Stimulated activated CD4-positive, alpha-beta T cell treated with anti-CD3 and anti-CD28 coated beads, Interleukin-1b, Interleukin-23, amount 100 ng/mL, for 48 hours (primary cell): ENCODE measurements at regions not wholly inside any gene's neighbourhood (a gene's known extent, or its start where the extent isn't known, plus 50 kb on each side); places are given as distances from the start of the nearest gene placed in this dataset.
"Not testable (repeated sequence)": the region's sequence is repeated elsewhere in the genome, so short reads cannot be mapped to it uniquely, and the experiment has no call there.

Source experiments
- DNase-seq: peaks from one replicate; pipeline ENCODE4 v3.0.0-alpha.2; 2020

DNA sequence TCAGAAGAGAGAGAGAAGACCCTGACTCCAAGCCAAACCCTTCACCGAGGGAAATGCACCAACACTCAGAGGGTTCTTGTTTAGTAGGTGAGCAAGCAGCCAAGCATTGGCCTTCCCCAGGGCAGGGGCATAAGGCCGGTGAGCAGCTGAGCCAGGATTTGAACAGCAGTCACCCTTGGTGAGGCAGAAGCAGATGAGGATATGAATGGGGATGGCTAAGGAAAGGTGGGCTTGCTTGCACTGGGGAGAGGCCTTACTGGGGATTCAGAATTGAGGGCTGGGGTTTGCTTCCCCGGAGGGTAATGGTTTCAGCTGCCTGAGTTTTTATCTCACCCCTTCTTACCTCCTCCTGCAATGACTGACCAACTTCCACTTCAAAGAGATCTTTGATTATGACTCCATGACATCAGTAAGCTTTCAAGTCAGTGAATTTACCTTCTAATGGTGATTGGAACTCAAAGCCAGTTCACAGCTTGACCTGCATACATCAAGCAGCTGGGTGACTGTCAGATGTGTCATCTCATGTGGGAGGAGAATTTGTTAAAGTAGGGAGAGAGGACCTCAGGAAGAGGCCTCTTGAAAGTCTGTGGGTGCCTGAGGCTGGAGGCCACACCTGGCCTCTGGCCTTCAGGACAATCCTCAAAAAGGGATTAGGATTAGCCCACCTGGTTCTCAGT is 114.5 kb upstream of the PLGLB2 start:
- DNase-seq: not testable (repeated sequence)

- not testable (repeated sequence) for DNase-seq
Observed at GRCh38 chr2:87634106-87634505, 113.8 kb upstream of the PLGLB2 start.

GRCh38 chr2:87634971-87635650 is 112.8 kb upstream of the PLGLB2 start:
- DNase-seq: not testable (repeated sequence)

DNA sequence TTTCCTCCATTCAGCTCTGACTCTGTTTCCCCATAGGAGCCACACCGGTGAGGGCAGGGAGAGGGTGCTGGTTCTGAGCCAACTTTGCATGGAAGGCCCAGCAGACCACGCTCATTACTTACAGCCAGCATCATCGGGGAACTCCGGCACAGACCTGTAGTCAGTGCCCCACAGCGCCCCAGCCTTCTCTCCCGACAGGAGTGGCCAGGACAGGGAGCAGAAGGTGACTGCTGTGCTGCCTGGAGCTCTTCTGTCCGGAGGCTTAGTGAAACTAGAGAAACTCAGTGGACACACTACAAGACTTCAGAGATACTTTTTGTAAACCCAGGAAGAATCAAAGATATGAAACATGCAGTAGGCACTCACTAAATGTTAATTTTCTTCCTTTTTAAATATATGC is 111.6 kb upstream of the PLGLB2 start:
- not testable (repeated sequence) for DNase-seq

DNA sequence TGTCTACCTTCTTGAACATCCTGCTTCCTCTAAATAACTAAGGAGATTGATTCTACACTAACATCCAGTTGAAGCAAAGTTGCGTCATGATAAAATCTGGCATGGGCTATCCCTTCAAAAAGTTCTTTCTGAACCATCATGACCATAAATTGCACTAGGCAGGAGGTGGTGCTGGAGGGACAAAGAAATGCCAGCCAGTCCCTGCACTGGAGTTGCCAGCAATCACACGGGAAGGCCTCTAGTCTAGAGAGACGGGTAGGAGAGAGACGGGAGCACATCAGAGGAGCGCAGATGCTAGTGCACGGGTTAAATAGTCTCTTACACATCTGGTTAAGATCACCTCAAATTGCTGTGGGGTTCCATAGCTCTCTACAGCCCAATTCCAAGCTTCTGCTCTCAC is 111.2 kb upstream of the PLGLB2 start:
- DNase-seq: not testable (repeated sequence)

GRCh38 chr2:87637249-87637990 is 110.5 kb upstream of the PLGLB2 start:
- DNase-seq: not testable (repeated sequence)

DNA sequence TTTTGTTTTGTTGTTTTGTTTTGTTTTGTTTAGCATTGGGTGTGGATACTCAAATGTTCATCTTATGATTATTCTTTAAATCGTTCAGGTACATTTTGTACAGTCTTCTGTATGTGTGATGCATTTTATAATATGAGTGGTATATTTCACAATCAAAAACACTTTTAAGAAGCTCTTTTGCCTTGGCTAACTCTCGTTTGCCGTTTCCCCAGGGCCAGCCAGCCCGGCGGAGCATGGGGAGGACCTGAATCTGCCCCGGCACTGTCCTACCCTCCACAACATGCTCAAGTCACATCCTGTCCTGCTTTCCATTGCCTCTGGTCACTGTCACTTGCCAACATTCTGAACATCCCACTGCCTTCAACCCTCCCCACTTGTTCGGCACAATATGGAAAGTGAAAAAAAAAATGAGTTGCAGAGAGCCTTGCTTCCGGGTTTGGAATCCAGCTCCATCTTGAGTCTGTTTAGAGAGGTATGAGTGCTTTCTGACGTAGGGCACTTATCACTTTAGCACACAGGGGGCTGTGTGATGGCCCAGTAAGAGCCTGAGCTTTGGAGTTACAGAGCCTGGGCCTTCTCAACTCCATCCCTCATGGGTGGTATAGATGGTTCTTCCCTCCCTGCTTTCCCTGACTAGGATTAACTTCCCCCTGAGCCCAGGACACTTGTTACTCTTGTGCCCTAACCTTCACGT is 109.6 kb upstream of the PLGLB2 start:
- not testable (repeated sequence) for DNase-seq

DNA sequence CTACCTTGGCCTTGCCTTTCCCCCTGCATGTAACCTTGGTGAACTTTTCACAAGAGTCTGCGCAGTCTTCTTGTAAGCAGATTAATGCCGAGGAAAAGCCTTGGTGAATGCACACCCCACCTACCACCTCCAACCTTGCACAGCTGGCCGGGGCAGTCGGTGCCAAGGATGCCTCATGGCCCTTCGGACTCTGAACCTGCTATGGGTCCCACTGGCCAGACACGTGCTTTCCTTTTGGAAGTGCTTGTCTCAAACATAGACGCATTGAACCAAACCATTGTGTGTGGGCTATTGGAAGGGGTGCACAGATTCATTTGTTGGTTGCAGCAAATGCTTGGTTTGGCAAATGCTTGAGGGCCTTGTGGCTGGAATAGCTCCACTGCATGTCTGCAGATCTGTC is 109.0 kb upstream of the PLGLB2 start:
- DNase-seq: not testable (repeated sequence)

- DNase-seq: not testable (repeated sequence)
Observed at GRCh38 chr2:87639801-87640440, 108.0 kb upstream of the PLGLB2 start.

DNA sequence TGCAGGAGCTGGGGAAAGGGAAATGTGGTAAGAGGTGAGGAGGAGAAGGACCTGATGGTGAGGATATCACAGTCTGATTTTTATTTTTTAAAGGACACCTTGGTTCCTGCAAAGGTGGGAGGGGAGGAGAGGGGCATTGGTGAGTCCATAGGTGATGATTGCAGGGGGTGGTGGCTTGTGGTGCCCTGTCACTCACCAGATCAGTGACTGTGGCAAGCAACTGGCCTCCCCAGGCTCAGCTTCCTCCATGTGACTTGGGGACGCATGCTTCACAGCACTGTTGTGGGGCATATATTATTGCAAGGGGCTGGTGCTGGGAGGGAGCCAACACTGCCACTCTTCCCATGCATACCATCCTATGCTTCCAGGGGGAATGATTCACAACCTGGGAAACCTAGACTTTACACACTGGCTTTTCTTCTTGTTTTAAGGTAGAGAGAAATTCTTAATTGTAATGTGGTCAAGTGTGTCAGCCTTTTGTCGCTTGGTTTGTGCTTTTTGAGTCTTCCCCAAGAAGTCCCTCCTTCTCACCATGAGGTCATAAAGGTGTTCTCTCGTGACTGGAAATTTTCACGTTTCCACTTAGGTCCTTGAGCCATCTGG is 106.8 kb upstream of the PLGLB2 start:
- DNase-seq: not testable (repeated sequence)

- DNase-seq: not testable (repeated sequence)
Observed at GRCh38 chr2:87643165-87643564, 104.7 kb upstream of the PLGLB2 start.

GRCh38 chr2:87647737-87648498 is 100.0 kb upstream of the PLGLB2 start:
- not testable (repeated sequence) for DNase-seq

DNA sequence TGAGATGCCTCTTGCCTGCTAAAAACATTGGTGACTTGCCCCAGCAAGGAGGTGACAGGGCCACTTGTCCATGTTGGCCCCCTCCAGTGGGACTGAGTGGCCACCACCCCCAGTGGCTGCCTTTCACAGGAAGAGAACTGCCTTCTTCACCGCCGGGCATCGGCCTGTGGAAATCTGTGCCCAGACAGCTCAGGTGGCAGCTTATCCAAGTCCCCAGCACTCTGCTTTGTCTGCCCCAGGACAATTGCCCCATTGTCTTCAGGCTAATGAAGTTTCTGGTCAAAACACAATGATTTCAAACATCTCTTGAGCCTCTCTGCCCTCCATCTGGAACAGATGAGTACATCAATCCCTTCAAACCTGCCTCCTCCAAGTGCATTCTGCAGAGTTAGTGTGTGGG is 99.1 kb upstream of the PLGLB2 start:
- not testable (repeated sequence) for DNase-seq

- not testable (repeated sequence) for DNase-seq
Observed at GRCh38 chr2:87649871-87650270, 98.0 kb upstream of the PLGLB2 start.

DNA sequence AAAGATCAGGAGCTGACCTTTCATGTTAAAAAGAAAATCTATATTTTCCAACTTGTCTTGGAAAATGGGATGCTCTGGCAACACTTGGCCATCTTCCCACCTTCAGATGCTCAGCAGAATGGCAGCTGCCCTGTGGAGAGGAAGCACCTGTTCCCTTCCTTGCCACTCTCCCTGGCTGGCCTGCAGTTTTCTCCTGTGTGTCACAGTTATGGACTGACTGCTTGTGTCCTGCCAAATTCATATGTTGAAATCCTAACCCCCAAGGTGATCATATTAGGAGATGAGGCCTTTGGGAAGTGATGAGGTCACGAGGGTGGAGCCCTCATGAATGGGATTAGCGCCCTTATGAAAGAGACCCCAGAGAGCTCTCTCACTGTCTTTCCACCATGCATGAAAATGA is 97.0 kb upstream of the PLGLB2 start:
- DNase-seq: not testable (repeated sequence)

DNA sequence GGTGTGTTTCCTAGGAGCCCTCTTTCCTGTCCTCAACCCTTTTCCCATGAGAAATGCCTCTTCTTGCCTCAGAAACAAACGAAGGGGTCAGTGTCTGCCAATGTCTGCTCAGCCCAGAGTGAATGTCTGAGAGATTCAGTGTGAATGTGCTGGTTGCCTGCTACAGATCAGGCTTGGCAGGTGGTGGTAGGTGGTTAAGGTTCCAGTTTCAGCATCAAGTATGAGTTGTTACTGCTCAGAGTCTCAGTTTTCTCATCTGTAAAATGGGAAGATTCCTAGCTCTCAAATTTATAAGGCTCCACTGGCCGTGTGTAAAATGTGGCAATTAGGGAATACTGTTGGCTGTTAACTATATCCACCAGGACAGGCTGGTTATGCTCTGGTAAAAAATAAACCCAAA is 96.3 kb upstream of the PLGLB2 start:
- not testable (repeated sequence) for DNase-seq

DNA sequence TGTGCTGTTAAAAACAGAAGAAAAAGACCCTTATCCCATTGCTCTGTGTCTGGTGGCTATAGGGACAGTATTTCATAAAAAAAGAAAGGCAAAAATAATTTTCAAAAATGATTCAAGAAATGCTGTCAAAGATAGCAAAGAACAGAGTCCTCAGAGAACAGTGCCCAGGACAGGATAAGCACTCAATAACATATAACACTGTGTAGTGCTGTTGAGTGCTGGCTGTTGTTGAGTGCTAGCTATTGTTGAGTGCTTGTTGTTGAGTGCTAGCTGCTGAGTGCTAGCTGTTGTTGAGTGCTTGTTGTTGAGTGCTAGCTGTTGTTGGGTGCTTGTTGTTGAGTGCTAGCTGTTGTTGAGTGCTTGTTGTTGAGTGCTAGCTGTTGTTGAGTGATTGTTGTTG is 94.5 kb upstream of the PLGLB2 start:
- not testable (repeated sequence) for DNase-seq

- not testable (repeated sequence) for DNase-seq
Observed at GRCh38 chr2:87654136-87654814, 93.6 kb upstream of the PLGLB2 start.

DNA sequence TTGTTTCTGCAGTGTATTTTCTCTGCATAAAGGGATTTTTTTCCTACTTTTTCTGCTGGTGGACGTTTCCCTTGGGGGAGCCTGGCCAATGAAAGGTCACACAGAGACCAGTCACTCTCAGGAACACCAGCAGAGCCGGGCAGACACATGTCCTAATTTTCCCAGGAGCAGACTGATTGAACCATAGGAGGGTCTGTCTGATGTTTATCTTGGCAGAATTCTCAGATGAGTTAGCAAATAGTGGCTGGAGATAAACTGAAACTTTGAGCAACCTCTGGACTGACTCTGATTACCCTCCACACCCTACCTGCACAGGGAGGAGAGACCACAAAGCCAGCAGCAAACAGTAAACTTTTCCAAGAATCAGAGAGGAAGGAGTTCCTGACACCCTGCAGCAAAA is 90.0 kb upstream of the PLGLB2 start:
- not testable (repeated sequence) for DNase-seq

DNA sequence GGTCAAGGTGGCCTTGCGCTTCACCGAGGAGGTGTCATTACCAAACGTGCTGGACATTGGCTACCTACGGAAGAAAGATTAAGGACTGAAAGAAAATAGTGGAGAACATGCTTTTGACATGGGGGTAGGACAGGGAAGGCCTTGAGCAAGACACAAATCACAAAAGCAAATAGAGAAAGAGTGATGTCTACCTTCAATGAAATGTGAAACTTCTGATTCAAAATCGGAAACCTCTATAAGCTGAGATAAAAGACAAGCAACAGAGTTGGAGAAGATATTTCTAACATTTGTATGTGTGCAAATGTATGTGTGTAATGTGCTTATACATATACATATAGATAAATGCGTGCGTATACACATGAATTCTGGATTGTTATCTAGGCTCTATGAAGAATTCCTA is 89.5 kb upstream of the PLGLB2 start:
- DNase-seq: not testable (repeated sequence)

DNA sequence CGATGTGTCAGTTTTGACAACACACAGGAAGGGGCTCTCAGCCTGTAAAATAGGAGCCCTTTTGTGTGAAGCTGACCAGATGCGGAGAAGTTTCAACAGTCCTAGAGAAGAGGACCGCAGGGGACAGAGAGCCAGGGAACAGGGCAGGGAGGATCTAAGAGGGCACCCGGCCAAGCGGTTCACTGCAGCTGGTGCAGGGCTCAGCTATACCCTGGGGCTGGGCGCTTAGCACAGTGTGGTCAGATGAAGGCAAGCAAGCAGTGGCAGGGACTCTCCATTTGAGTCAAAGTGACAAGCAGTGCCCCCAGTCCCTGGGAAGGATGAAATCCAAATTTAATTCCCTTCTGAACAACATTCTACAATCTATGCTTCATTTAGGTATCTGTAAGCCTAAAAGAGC is 88.9 kb upstream of the PLGLB2 start:
- not testable (repeated sequence) for DNase-seq
